Activated CD8-positive, alpha-beta memory T cell treated with anti-CD3 and anti-CD28 coated beads, Interleukin-2, amount 10 ng/mL, durations not matched to agents 7 days and 5 days (primary cell): ENCODE measurements at regions not wholly inside any gene's neighbourhood (a gene's known extent, or its start where the extent isn't known, plus 50 kb on each side); places are given as distances from the start of the nearest gene placed in this dataset.

Experiments
- ATAC-seq: fragments of 150-1000 bp; cut with Tn5 transposase; one replicate; pipeline ENCODE4 v1.10.0; 2021; ENCODE audit warnings: moderate library complexity
- CTCF ChIA-PET: fragments of 350-600 bp; sonication (Branson Sonifier 250); formaldehyde crosslinking; loops from one replicate; lab custom pipeline; 2021; ENCODE audit warnings: antibody characterized with exemption; lab: Charles Lee
- DNase-seq: peaks from one replicate; pipeline ENCODE4 v3.0.0-alpha.2; 2020
- H3K27ac Mint-ChIP-seq: one replicate; pipeline ENCODE4 v1.8.0; 2021; ENCODE audit warnings: mild to moderate bottlenecking, mixed read lengths
- H3K27me3 Mint-ChIP-seq: one replicate; pipeline ENCODE4 v1.8.0; 2021; ENCODE audit warnings: mixed read lengths
- H3K36me3 Mint-ChIP-seq: one replicate; pipeline ENCODE4 v1.8.0; 2021; ENCODE audit warnings: mild to moderate bottlenecking, mixed read lengths
- H3K4me1 Mint-ChIP-seq: one replicate; pipeline ENCODE4 v1.8.0; 2021; ENCODE audit warnings: mixed read lengths
- H3K4me3 Mint-ChIP-seq: one replicate; pipeline ENCODE4 v1.8.0; 2021; ENCODE audit warnings: mild to moderate bottlenecking, moderate library complexity, mixed read lengths
- H3K9me3 Mint-ChIP-seq: one replicate; pipeline ENCODE4 v1.8.0; 2022; ENCODE audit warnings: low read depth, mixed read lengths

DNA sequence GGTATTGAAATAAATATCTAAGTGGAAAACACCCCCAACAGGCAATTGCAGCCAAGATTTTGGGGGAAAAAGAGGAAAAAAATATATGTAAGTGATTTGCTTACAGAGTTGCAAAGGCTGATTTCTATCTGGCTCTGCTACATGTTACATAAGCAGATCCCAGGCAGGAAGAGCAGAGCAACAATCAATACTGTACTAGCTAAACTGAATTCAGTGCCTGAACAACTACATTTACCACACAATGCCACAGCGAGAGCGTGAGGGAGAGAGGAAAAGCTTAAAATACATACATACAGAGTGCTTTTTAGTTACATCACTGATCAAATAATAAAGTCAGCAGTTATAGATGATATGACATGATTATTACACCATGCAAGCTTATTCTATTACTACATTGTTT lies 665.6 kb upstream of the ARGLU1 start:
- no peaks in the 10 kb centered on the region for H3K4me1 Mint-ChIP-seq
- no peak overlapping the region for H3K4me3 Mint-ChIP-seq
- H3K9me3 Mint-ChIP-seq, result no peaks in the 10 kb centered on the region
- no peaks in the 10 kb centered on the region for H3K36me3 Mint-ChIP-seq
- no peak for DNase-seq
- no peak overlapping the region for H3K27ac Mint-ChIP-seq
- CTCF ChIA-PET, result no interaction called here
- ATAC-seq, result no peak
- no peaks in the 10 kb centered on the region for H3K27me3 Mint-ChIP-seq

- Mint-ChIP-seq H3K27me3 (no peaks in the 10 kb centered on the region), H3K4me3 (no peak overlapping the region), H3K4me1 (no peaks in the 10 kb centered on the region), H3K27ac (no peak overlapping the region), H3K9me3 (no peaks in the 10 kb centered on the region), H3K36me3 (no peaks in the 10 kb centered on the region)
- no peak for ATAC-seq
- CTCF ChIA-PET, result no interaction called here
- DNase-seq, result no peak
These were observed 664.0 kb upstream of the ARGLU1 start for GRCh38 chr13:107231944-107232343.

- DNase-seq (no peak), ATAC-seq (no peak)
- H3K9me3 Mint-ChIP-seq, result no peaks in the 10 kb centered on the region
- H3K4me1 Mint-ChIP-seq, result no peaks in the 10 kb centered on the region
- no peaks in the 10 kb centered on the region for H3K36me3 Mint-ChIP-seq
- H3K4me3 Mint-ChIP-seq, result no peak overlapping the region
- no peak overlapping the region for H3K27ac Mint-ChIP-seq
- H3K27me3 Mint-ChIP-seq, result no peaks in the 10 kb centered on the region
- CTCF ChIA-PET, result no interaction called here
These were observed 655.9 kb upstream of the ARGLU1 start for GRCh38 chr13:107223867-107224266.

DNA sequence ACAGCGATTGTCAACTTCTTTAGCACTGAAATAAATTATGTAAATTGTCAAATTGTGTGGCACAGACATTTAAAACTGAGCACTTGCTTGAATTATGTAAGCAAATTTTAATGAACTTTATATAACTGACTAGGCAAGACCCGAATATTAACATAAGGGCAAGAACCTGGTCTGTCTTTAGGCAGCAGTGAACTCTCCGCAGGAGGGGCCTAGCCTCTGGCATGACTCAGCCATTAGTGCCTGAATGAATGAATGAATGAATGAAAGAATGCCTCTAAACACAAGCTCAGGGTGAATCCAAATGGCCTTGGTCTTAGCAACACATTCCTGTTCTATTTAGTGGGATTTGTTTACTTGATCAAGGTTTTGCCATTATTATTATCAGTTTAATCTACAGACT lies 654.7 kb upstream of the ARGLU1 start:
- no peak for DNase-seq
- ATAC-seq, result no peak
- CTCF ChIA-PET, result interaction anchor here (1.1 kb wide), 1 partner anchor 14 kb away, joined by 3 read pairs; no protein-coding TSS in a partner anchor
- no peaks in the 10 kb centered on the region for H3K4me1 Mint-ChIP-seq
- no peak overlapping the region for H3K4me3 Mint-ChIP-seq
- H3K36me3 Mint-ChIP-seq, result no peaks in the 10 kb centered on the region
- H3K27ac Mint-ChIP-seq, result no peak overlapping the region
- peaks cover 3% of the 10 kb centered on the region for H3K9me3 Mint-ChIP-seq
- no peaks in the 10 kb centered on the region for H3K27me3 Mint-ChIP-seq

DNA sequence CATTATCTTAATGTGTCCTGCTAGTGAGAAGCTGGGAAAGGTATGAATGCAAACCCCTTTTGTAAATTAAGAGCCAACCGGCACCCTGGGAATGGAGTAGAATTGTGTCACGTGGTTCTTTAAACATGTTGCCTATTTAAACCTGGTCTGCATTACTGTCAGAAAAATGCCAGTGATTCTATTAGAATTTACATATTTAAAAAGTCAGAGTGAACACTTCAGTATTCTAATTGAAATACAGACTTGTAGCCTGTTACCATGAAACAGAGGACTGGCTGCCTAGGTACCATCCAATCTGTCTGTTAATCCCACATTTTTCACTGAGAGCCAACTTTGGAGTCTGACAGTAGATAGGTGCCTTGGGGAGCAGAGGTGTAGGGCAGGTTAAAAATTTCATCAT lies 652.3 kb upstream of the ARGLU1 start:
- DNase-seq (no peak), ATAC-seq (no peak)
- Mint-ChIP-seq H3K9me3 (peaks cover 3% of the 10 kb centered on the region), H3K4me1 (no peaks in the 10 kb centered on the region), H3K36me3 (no peaks in the 10 kb centered on the region), H3K4me3 (no peak overlapping the region), H3K27ac (no peak overlapping the region), H3K27me3 (no peaks in the 10 kb centered on the region)
- CTCF ChIA-PET, result no interaction called here

DNA sequence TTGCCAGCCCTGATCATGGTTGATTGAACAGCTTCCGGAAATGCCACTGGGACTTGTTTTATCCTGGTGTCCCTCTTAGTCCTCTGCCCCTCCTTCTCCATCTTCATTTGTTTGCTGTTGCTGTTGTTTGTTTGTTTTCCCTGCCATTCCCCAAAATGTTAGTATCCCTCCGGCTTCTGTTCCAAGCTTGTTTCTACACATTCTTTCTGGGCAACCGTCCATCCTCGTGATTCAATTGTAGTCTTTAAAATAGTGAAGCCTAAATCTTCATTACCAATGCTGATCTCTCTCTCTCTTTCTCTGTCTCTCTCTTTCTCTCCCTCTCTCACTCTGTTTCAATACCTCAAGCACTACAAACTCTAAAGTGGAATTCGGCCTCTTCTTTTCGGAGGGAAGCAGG lies 649.3 kb upstream of the ARGLU1 start:
- CTCF ChIA-PET, result no interaction called here
- no peak overlapping the region for H3K27ac Mint-ChIP-seq
- H3K27me3 Mint-ChIP-seq, result no peaks in the 10 kb centered on the region

GRCh38 chr13:107216046-107216755 lies 648.3 kb upstream of the ARGLU1 start:
- no peak overlapping the region for H3K4me3 Mint-ChIP-seq
- CTCF ChIA-PET, result no interaction called here
- H3K4me1 Mint-ChIP-seq, result no peaks in the 10 kb centered on the region
- H3K9me3 Mint-ChIP-seq, result peaks cover 3% of the 10 kb centered on the region
- no peaks in the 10 kb centered on the region for H3K27me3 Mint-ChIP-seq
- H3K36me3 Mint-ChIP-seq, result no peaks in the 10 kb centered on the region
- ATAC-seq (no peak), DNase-seq (no peak)
- no peak overlapping the region for H3K27ac Mint-ChIP-seq

More for the DNA sequence above, 649.3 kb upstream of the ARGLU1 start:
- no peak for DNase-seq
- peaks cover 3% of the 10 kb centered on the region for H3K9me3 Mint-ChIP-seq
- H3K36me3 Mint-ChIP-seq, result no peaks in the 10 kb centered on the region
- no peaks in the 10 kb centered on the region for H3K4me1 Mint-ChIP-seq
- no peak overlapping the region for H3K4me3 Mint-ChIP-seq
- no peak for ATAC-seq

GRCh38 chr13:107211073-107211472 lies 643.1 kb upstream of the ARGLU1 start:
- Mint-ChIP-seq H3K27me3 (no peaks in the 10 kb centered on the region), H3K9me3 (no peaks in the 10 kb centered on the region), H3K27ac (no peak overlapping the region), H3K4me1 (no peaks in the 10 kb centered on the region), H3K36me3 (no peaks in the 10 kb centered on the region), H3K4me3 (no peak overlapping the region)
- peak; percentile 60 for DNase-seq
- CTCF ChIA-PET, result interaction anchor here (0.9 to 1.6 kb wide), 3 partner anchors 13 to 967 kb away, joined by 3 to 5 read pairs (median 3); no protein-coding TSS in a partner anchor
- peak; percentile 69 for ATAC-seq

- CTCF ChIA-PET, result interaction anchor here (1.6 kb wide), 1 partner anchor 13 kb away, joined by 5 read pairs; no protein-coding TSS in a partner anchor
- no peak for DNase-seq
- H3K36me3 Mint-ChIP-seq, result no peaks in the 10 kb centered on the region
- H3K27ac Mint-ChIP-seq, result no peak overlapping the region
- H3K9me3 Mint-ChIP-seq, result no peaks in the 10 kb centered on the region
- no peak for ATAC-seq
- H3K4me3 Mint-ChIP-seq, result no peak overlapping the region
- H3K4me1 Mint-ChIP-seq, result no peaks in the 10 kb centered on the region
- H3K27me3 Mint-ChIP-seq, result no peaks in the 10 kb centered on the region
These were observed 642.7 kb upstream of the ARGLU1 start for GRCh38 chr13:107210723-107211030.

- Mint-ChIP-seq H3K4me1 (no peaks in the 10 kb centered on the region), H3K4me3 (no peak overlapping the region), H3K27me3 (no peaks in the 10 kb centered on the region), H3K36me3 (no peaks in the 10 kb centered on the region), H3K27ac (no peak overlapping the region), H3K9me3 (no peaks in the 10 kb centered on the region)
- CTCF ChIA-PET, result interaction anchor here (0.8 to 1.6 kb wide), 2 partner anchors 12 to 441 kb away, joined by 3 to 5 read pairs; no protein-coding TSS in a partner anchor
- no peak for ATAC-seq
- no peak for DNase-seq
These were observed 642.1 kb upstream of the ARGLU1 start for GRCh38 chr13:107209824-107210722.

GRCh38 chr13:107208889-107209288 lies 641.0 kb upstream of the ARGLU1 start:
- ATAC-seq (no peak), DNase-seq (no peak)
- Mint-ChIP-seq H3K9me3 (no peaks in the 10 kb centered on the region), H3K36me3 (no peaks in the 10 kb centered on the region), H3K4me1 (no peaks in the 10 kb centered on the region), H3K27me3 (no peaks in the 10 kb centered on the region), H3K4me3 (no peak overlapping the region), H3K27ac (no peak overlapping the region)
- CTCF ChIA-PET, result interaction anchor here (0.8 to 1.2 kb wide), 2 partner anchors 13 to 442 kb away, joined by 3 read pairs; no protein-coding TSS in a partner anchor

GRCh38 chr13:107205318-107206104 lies 637.6 kb upstream of the ARGLU1 start:
- CTCF ChIA-PET, result interaction anchor here (0.9 to 1.5 kb wide), 2 partner anchors 8 to 951 kb away, joined by 3 read pairs; no protein-coding TSS in a partner anchor
- Mint-ChIP-seq H3K27ac (no peak overlapping the region), H3K4me1 (no peaks in the 10 kb centered on the region), H3K36me3 (no peaks in the 10 kb centered on the region), H3K9me3 (no peaks in the 10 kb centered on the region), H3K27me3 (no peaks in the 10 kb centered on the region), H3K4me3 (no peak overlapping the region)
- DNase-seq (peak; percentile 63), ATAC-seq (peak; percentile 58)

- no peak overlapping the region for H3K4me3 Mint-ChIP-seq
- no peaks in the 10 kb centered on the region for H3K27me3 Mint-ChIP-seq
- CTCF ChIA-PET, result no interaction called here
- no peak overlapping the region for H3K27ac Mint-ChIP-seq
- no peaks in the 10 kb centered on the region for H3K36me3 Mint-ChIP-seq
- ATAC-seq (no peak), DNase-seq (no peak)
- H3K4me1 Mint-ChIP-seq, result no peaks in the 10 kb centered on the region
- H3K9me3 Mint-ChIP-seq, result no peaks in the 10 kb centered on the region
These were observed 635.4 kb upstream of the ARGLU1 start for GRCh38 chr13:107203146-107203847.
